ENCODE measurements at regions not wholly inside any gene's neighbourhood (a gene's known extent, or its start where the extent isn't known, plus 50 kb on each side); places are given as distances from the start of the nearest gene placed in this dataset.
A peak's percentile ranks its signal among the peaks of the same experiment; 100 is the strongest.

GRCh38 chr9:115169003-115169402 is 51.0 kb upstream of the TNC start:
- DNase-seq (ENCODE audit: low read depth in 4 of 4, low spot score in 3 of 4) = no peak

- no peak for DNase-seq (ENCODE audit: low read depth in 4 of 4, low spot score in 3 of 4)
Observed at GRCh38 chr9:115170358-115171073, 52.6 kb upstream of the TNC start.

- DNase-seq (ENCODE audit: low read depth in 4 of 4, low spot score in 3 of 4) = peak; percentile 23 to 60 (median 52)
Observed at GRCh38 chr9:115171921-115172388, 54.0 kb upstream of the TNC start.

- DNase-seq (ENCODE audit: low read depth in 4 of 4, low spot score in 3 of 4) = no peak
Observed at GRCh38 chr9:115182264-115182663, 64.3 kb upstream of the TNC start.

- no peak for DNase-seq (ENCODE audit: low read depth in 4 of 4, low spot score in 3 of 4)
Observed at GRCh38 chr9:115183436-115183835, 65.5 kb upstream of the TNC start.

- DNase-seq (ENCODE audit: low read depth in 4 of 4, low spot score in 3 of 4) = no peak
Observed at GRCh38 chr9:115189686-115190085, 71.7 kb upstream of the TNC start.

GRCh38 chr9:115191667-115192066 is 73.7 kb upstream of the TNC start:
- DNase-seq (ENCODE audit: low read depth in 4 of 4, low spot score in 3 of 4) = no peak

- no peak for DNase-seq (ENCODE audit: low read depth in 4 of 4, low spot score in 3 of 4)
Observed at GRCh38 chr9:115192280-115192679, 74.3 kb upstream of the TNC start.

GRCh38 chr9:115192835-115193525 is 75.0 kb upstream of the TNC start:
- no peak for DNase-seq (ENCODE audit: low read depth in 4 of 4, low spot score in 3 of 4)

GRCh38 chr9:115193777-115194176 is 75.8 kb upstream of the TNC start:
- no peak for DNase-seq (ENCODE audit: low read depth in 4 of 4, low spot score in 3 of 4)

GRCh38 chr9:115194216-115194615 is 76.3 kb upstream of the TNC start:
- DNase-seq (ENCODE audit: low read depth in 4 of 4, low spot score in 3 of 4) = no peak

GRCh38 chr9:115195912-115196311 is 78.0 kb upstream of the TNC start:
- no peak for DNase-seq (ENCODE audit: low read depth in 4 of 4, low spot score in 3 of 4)

- DNase-seq (ENCODE audit: low read depth in 4 of 4, low spot score in 3 of 4) = no peak
Observed at GRCh38 chr9:115196919-115197318, 79.0 kb upstream of the TNC start.

- DNase-seq (ENCODE audit: low read depth in 4 of 4, low spot score in 3 of 4) = peak in 2 of 4 donors; percentile 40 to 44
Observed at GRCh38 chr9:115198001-115198400, 80.0 kb upstream of the TNC start.

GRCh38 chr9:115200711-115201505 is 83.0 kb upstream of the TNC start:
- no peak for DNase-seq (ENCODE audit: low read depth in 4 of 4, low spot score in 3 of 4)

- no peak for DNase-seq (ENCODE audit: low read depth in 4 of 4, low spot score in 3 of 4)
Observed at GRCh38 chr9:115202181-115202580, 84.2 kb upstream of the TNC start.

- no peak for DNase-seq (ENCODE audit: low read depth in 4 of 4, low spot score in 3 of 4)
Observed at GRCh38 chr9:115202960-115203751, 85.2 kb upstream of the TNC start.

GRCh38 chr9:115204904-115205453 is 87.0 kb upstream of the TNC start:
- DNase-seq (ENCODE audit: low read depth in 4 of 4, low spot score in 3 of 4) = no peak

GRCh38 chr9:115207003-115207836 is 89.3 kb upstream of the TNC start:
- no peak for DNase-seq (ENCODE audit: low read depth in 4 of 4, low spot score in 3 of 4)

Measured in right renal pelvis (tissue), 4 donors.